ENCODE measurements at regions not wholly inside any gene's neighbourhood (a gene's known extent, or its start where the extent isn't known, plus 50 kb on each side); places are given as distances from the start of the nearest gene placed in this dataset.

- TF ChIP-seq SIN3A (conservative IDR thresholded peaks at IDR 0.05 in 1 of 2, IDR thresholded peaks at IDR 0.05 in 1 of 2; ENCODE audit: low read depth in 1 of 2, low read length in 2 of 2), result no peak
- TF ChIP-seq SRF (IDR thresholded peaks at IDR 0.05; ENCODE audit: low read depth, low read length), result no peak
- no peak for TF ChIP-seq BCL11A (IDR thresholded peaks at IDR 0.05; ENCODE audit: low read depth in 2 of 2, low read length in 2 of 2)
- TF ChIP-seq SP4 (IDR thresholded peaks at IDR 0.05; ENCODE audit: low read length), result no peak
- no peak for TF ChIP-seq SP1 (IDR thresholded peaks at IDR 0.05; ENCODE audit: low read depth, low read length)
- TF ChIP-seq POU5F1 (IDR thresholded peaks at IDR 0.05; ENCODE audit: low read depth, low read length), result no peak
- TF ChIP-seq KDM5A (IDR thresholded peaks at IDR 0.05; ENCODE audit: low read length), result no peak
- no peak for TF ChIP-seq USF2 (IDR thresholded peaks at IDR 0.05; ENCODE audit: low read length)
- no peak for TF ChIP-seq CTCF (IDR thresholded peaks at IDR 0.05; ENCODE audit: control extremely low read depth in 1 of 3, insufficient read depth in 1 of 3, low read depth in 1 of 3, low read length in 3 of 3)
- TF ChIP-seq JUN (IDR thresholded peaks at IDR 0.05; ENCODE audit: low read depth, low read length), result no peak
These were observed 154.0 kb upstream of the SDK2 start (continued) for GRCh38 chr17:73798111-73798748.
